ENCODE measurements at regions not wholly inside any gene's neighbourhood (a gene's known extent, or its start where the extent isn't known, plus 50 kb on each side); places are given as distances from the start of the nearest gene placed in this dataset.

DNA sequence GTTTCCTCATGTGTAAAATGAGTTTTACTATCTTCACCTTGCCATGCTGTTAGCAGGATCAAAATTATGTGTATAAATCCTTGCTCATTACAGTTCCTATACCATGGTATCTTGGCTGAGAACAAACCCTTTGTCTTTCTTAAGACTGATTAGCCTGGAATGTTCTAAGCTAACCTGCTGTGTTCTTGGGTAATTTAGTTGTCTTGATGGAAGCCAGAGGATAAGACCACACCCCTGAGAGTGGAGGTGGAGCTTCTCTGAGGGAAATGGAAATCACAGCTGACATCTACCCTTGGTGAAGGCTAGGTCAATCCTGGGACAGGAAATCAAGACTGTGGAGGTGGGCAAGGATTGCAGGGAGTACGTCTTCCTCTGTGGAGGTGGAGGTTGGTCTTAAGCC is 206.1 kb upstream of the ARHGAP20 start:
- H3K4me3 ChIP-seq (ENCODE audit: low read depth, poor library complexity, severe bottlenecking), result no peak overlapping the region
- 93 to 96% methylated on average over 1 of the region's 1 CpG for WGBS, 2 donors
- intact Hi-C loops (cut with DNase I; ENCODE audit: low total_unique reads), result no loop called here
- TF ChIP-seq, protein P1, sequence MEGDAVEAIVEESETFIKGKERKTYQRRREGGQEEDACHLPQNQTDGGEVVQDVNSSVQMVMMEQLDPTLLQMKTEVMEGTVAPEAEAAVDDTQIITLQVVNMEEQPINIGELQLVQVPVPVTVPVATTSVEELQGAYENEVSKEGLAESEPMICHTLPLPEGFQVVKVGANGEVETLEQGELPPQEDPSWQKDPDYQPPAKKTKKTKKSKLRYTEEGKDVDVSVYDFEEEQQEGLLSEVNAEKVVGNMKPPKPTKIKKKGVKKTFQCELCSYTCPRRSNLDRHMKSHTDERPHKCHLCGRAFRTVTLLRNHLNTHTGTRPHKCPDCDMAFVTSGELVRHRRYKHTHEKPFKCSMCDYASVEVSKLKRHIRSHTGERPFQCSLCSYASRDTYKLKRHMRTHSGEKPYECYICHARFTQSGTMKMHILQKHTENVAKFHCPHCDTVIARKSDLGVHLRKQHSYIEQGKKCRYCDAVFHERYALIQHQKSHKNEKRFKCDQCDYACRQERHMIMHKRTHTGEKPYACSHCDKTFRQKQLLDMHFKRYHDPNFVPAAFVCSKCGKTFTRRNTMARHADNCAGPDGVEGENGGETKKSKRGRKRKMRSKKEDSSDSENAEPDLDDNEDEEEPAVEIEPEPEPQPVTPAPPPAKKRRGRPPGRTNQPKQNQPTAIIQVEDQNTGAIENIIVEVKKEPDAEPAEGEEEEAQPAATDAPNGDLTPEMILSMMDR (IDR thresholded peaks at IDR 0.05), result no peak
- TF ChIP-seq POLR2A (IDR thresholded peaks at IDR 0.05), result no peak
- no peak for DNase-seq (ENCODE audit: low spot score in 2 of 2)

DNA sequence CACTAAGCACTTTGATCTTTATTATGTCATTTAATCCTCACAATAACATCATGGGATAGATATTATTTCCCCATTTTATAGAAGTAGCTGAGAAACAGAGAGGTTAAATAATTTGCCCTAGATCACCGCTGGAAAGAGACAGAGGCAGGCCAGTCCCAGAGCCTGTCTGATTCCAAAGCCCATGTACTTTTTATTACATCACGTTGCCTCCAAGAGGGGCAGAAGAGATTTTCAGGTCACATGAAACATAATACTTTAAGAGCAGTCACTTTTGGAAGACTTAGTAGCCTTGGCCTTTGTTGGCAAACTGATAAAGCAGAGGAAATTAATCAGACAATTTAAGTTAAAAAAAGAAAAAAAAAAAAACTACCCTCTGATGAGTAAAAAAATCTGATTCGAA is 200.2 kb upstream of the ARHGAP20 start:
- DNase-seq (ENCODE audit: low spot score in 2 of 2), result no peak
- no peak overlapping the region for H3K4me3 ChIP-seq (ENCODE audit: low read depth, poor library complexity, severe bottlenecking)
- TF ChIP-seq, protein P1 (IDR thresholded peaks at IDR 0.05), result no peak
- no peak for TF ChIP-seq POLR2A (IDR thresholded peaks at IDR 0.05)
- 71 to 73% methylated on average over 3 of the region's 3 CpGs for WGBS, 2 donors
- intact Hi-C loops (cut with DNase I; ENCODE audit: low total_unique reads), result no loop called here

DNA sequence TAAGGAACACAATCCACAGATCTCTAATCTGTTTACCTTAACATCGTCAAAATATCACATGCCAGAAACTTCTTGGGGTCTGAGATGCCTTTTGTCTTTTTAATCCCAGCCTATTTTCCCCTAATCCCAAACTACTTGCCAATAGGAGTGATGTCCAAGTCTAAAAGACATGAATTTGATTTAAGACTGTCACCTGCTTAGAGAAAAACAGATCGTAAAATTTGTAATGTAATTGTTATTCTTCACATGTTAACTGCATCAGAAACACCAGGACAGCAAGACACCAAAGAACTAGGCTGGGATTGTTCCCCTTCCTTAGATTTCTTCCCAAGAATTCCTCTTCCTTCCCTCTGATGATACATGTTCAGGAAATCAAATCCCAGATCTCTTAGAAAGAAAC is 198.1 kb upstream of the ARHGAP20 start:
- 61 to 63% methylated on average over 2 of the region's 2 CpGs for WGBS, 2 donors
- intact Hi-C loops (cut with DNase I; ENCODE audit: low total_unique reads), result no loop called here

DNA sequence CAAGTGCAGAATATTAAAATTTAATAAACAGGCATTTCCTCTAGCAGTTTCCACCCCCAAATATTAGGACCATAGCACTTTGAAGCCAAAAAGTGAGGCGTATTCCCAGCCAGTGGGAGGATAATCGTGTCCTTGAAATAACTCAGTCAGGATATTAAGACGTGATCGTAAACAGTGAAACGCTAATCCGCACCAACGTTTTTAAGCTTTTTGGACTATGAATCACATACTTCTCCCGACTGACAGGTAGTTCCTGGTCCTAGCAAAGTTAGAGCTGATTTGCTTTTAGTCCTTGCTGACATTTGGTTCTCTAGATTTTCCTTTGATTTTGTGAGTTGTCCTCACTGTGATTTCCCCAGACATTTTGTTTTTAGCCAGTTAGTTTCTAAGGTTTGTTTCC is 197.1 kb upstream of the ARHGAP20 start:
- no peak for DNase-seq (ENCODE audit: low spot score in 2 of 2)
- intact Hi-C loops (cut with DNase I; ENCODE audit: low total_unique reads), result no loop called here
- WGBS, 2 donors, result 68 to 72% methylated on average over 8 of the region's 8 CpGs
- no peak overlapping the region for H3K4me3 ChIP-seq (ENCODE audit: low read depth, poor library complexity, severe bottlenecking)
- TF ChIP-seq, protein P1 (IDR thresholded peaks at IDR 0.05), result no peak
- no peak for TF ChIP-seq POLR2A (IDR thresholded peaks at IDR 0.05)

More for the DNA sequence above, 198.1 kb upstream of the ARHGAP20 start:
- no peak for TF ChIP-seq POLR2A (IDR thresholded peaks at IDR 0.05)
- TF ChIP-seq, protein P1 (IDR thresholded peaks at IDR 0.05), result no peak
- DNase-seq (ENCODE audit: low spot score in 2 of 2), result no peak
- no peak overlapping the region for H3K4me3 ChIP-seq (ENCODE audit: low read depth, poor library complexity, severe bottlenecking)

DNA sequence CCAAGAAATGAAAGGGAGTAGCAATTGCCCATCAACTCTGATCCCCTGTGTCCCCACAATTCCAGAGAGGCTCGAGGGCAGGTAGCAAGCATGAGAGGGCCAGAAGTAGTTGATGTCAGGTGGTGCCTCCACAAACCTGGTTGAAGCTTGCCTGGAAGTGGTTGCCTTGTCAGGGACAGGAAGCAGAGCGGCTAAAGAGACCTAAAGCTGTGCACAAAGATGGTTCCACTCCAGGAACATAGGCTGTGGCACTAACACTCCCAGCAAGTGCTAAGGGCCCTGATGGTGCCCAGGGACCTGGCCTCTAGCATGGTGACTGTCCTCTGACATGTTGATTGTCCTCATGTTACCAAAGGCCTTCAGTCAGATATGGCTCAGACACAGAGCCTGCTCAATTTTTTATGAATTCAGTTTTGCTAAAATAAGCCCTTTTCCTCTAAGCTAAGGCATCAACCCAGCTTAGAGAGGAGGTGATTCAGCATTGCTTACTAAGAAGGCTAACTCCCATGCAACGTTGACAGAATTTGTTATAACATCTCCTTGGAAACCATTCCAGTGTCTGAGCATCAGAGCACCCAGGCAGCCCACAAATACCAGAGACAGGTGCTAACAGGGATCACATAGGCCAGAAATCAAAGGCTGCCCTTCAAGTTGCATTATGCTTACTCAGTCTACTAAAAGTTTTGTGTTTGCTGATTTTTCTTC is 196.3 kb upstream of the ARHGAP20 start:
- no peak for DNase-seq (ENCODE audit: low spot score in 2 of 2)

More for the DNA sequence above, 196.3 kb upstream of the ARHGAP20 start:
- no peak for TF ChIP-seq POLR2A (IDR thresholded peaks at IDR 0.05)
- TF ChIP-seq, protein P1 (IDR thresholded peaks at IDR 0.05), result no peak
- H3K4me3 ChIP-seq (ENCODE audit: low read depth, poor library complexity, severe bottlenecking), result no peak overlapping the region
- WGBS, 2 donors, result 56 to 63% methylated on average over 3 of the region's 3 CpGs
- intact Hi-C loops (cut with DNase I; ENCODE audit: low total_unique reads), result no loop called here

Measured in lower leg skin (tissue), 4 donors.